Neural cell (in vitro differentiated cells): ENCODE measurements at regions not wholly inside any gene's neighbourhood (a gene's known extent, or its start where the extent isn't known, plus 50 kb on each side); places are given as distances from the start of the nearest gene placed in this dataset.

Source experiments
- H2AFZ ChIP-seq: fragments of 200-600, 300-800 bp; sonication (generic), shearing (Covaris generic); 2 replicates; pipeline ENCODE4 v1.6.0; 2014; ENCODE audit warnings: low read depth, mild to moderate bottlenecking, antibody characterized with exemption, low read length, moderate library complexity
- H3F3A ChIP-seq: fragments of 200-600 bp; shearing (Covaris generic); 2 replicates; pipeline ENCODE4 v1.6.1; 2016; ENCODE audit warnings: mild to moderate bottlenecking, moderate library complexity, mixed read lengths, antibody characterized with exemption, low read length; ENCODE audit not compliant: insufficient read depth, poor library complexity, severe bottlenecking
- H3K27ac ChIP-seq: fragments of 200-600, 300-800 bp; sonication (generic), shearing (Covaris generic); 2 replicates; pipeline ENCODE4 v1.5.1; 2014; ENCODE audit warnings: mild to moderate bottlenecking, low read length, moderate library complexity
- H3K27me3 ChIP-seq: fragments of 300-800, 200-600 bp; sonication (generic), shearing (Covaris generic); 2 replicates; pipeline ENCODE4 v1.6.0; 2014; ENCODE audit warnings: mild to moderate bottlenecking, low read depth, low read length, moderate library complexity; ENCODE audit not compliant: insufficient read depth
- H3K36me3 ChIP-seq: fragments of 300-800, 200-600 bp; sonication (generic), shearing (Covaris generic); 2 replicates; pipeline ENCODE4 v1.5.1; 2014; ENCODE audit warnings: mild to moderate bottlenecking, antibody characterized with exemption, low read length, moderate library complexity; ENCODE audit not compliant: insufficient read depth
- H3K4me2 ChIP-seq: fragments of 300-800, 200-600 bp; sonication (generic), shearing (Covaris generic); 2 replicates; pipeline ENCODE4 v1.6.0; 2014; ENCODE audit warnings: mild to moderate bottlenecking, low read length
- H3K4me3 ChIP-seq: fragments of 300-800, 200-600 bp; sonication (generic), shearing (Covaris generic); 2 replicates; pipeline ENCODE4 v1.5.1; 2014; ENCODE audit warnings: mild to moderate bottlenecking, low read length, moderate library complexity
- H3K79me2 ChIP-seq: fragments of 200-600 bp; shearing (Covaris generic); replicated peaks from 2 replicates; pipeline ENCODE4 v1.6.0; 2014; ENCODE audit warnings: mild to moderate bottlenecking, low read length, moderate library complexity; ENCODE audit not compliant: insufficient read depth
- H3K9ac ChIP-seq: fragments of 300-800, 200-600 bp; sonication (generic), shearing (Covaris generic); 2 replicates; pipeline ENCODE4 v1.6.1; 2016; ENCODE audit warnings: mild to moderate bottlenecking, low read length, mixed read lengths
- H3K9me2 ChIP-seq: fragments of 200-600 bp; shearing (Covaris generic); 2 replicates; pipeline ENCODE4 v1.6.1; 2016; ENCODE audit warnings: mild to moderate bottlenecking, low read length, mixed read lengths; ENCODE audit not compliant: insufficient read depth
- H3K9me3 ChIP-seq: fragments of 200-600, 300-800 bp; sonication (generic), shearing (Covaris generic); 2 replicates; pipeline ENCODE4 v1.6.1; 2016; ENCODE audit warnings: mild to moderate bottlenecking, mixed run types, low read length, moderate library complexity, mixed read lengths
- H4K20me1 ChIP-seq: fragments of 200-600 bp; shearing (Covaris generic); 2 replicates; pipeline ENCODE4 v1.6.1; 2016; ENCODE audit warnings: mild to moderate bottlenecking, mixed run types; ENCODE audit not compliant: insufficient read depth
- EP300 ChIP-seq: fragments of 450-650 bp; conservative IDR thresholded peaks from 2 replicates; pipeline ENCODE4 v1.6.1; 2014; ENCODE audit warnings: antibody characterized with exemption, mild to moderate bottlenecking, moderate library complexity; ENCODE audit not compliant: poor library complexity, severe bottlenecking
- EZH2 ChIP-seq: fragments of 200-600, 300-800 bp; shearing (Covaris generic), sonication (generic); IDR thresholded peaks from 2 replicates; pipeline ENCODE4 v1.6.1; 2014; ENCODE audit warnings: antibody characterized with exemption, low read length, borderline replicate concordance, mild to moderate bottlenecking; ENCODE audit not compliant: insufficient read depth, poor library complexity, severe bottlenecking
- MXI1 ChIP-seq: fragments of 450-650 bp; conservative IDR thresholded peaks from 2 replicates; pipeline ENCODE4 v1.6.1; 2014; ENCODE audit warnings: antibody characterized with exemption, mild to moderate bottlenecking; ENCODE audit not compliant: poor library complexity, severe bottlenecking
- POLR2AphosphoS5 ChIP-seq: IDR thresholded peaks from 2 replicates; pipeline ENCODE4 v1.6.1; 2012
- RAD21 ChIP-seq: fragments of 450-650 bp; conservative IDR thresholded peaks from 2 replicates; pipeline ENCODE4 v1.6.1; 2014; ENCODE audit warnings: antibody characterized with exemption, mild to moderate bottlenecking, moderate library complexity
- SMC3 ChIP-seq: fragments of 450-650 bp; conservative IDR thresholded peaks from 2 replicates; pipeline ENCODE4 v1.6.1; 2014; ENCODE audit warnings: antibody characterized with exemption, mild to moderate bottlenecking, moderate library complexity; ENCODE audit not compliant: poor library complexity
- TAF1 ChIP-seq: IDR thresholded peaks from 2 replicates; pipeline ENCODE4 v1.6.1; 2012; ENCODE audit warnings: low read depth
- TF ChIP-seq, protein P1 (sequence below): IDR thresholded peaks from 2 replicates; pipeline ENCODE4 v1.6.1; 2012; ENCODE audit warnings: borderline replicate concordance
- TF ChIP-seq, protein P2 (sequence below): fragments of 450-650 bp; IDR thresholded peaks from 2 replicates; pipeline ENCODE4 v1.5.1; 2014; ENCODE audit warnings: antibody characterized with exemption, mild to moderate bottlenecking, moderate library complexity; ENCODE audit not compliant: poor library complexity, severe bottlenecking

GRCh38 chr11:45576461-45577215 is 88.8 kb downstream of the CHST1 start:
- Histone ChIP-seq H3K79me2 (no peaks in the 10 kb centered on the region), H3K9me3 (no peaks in the 10 kb centered on the region), H3K9ac (no peak overlapping the region), H3F3A (no peaks in the 10 kb centered on the region), H3K4me3 (no peak overlapping the region), H3K27ac (no peak overlapping the region), H3K9me2 (no peaks in the 10 kb centered on the region), H3K36me3 (no peaks in the 10 kb centered on the region), H4K20me1 (no peaks in the 10 kb centered on the region), H3K4me2 (no peak overlapping the region), H2AFZ (no peak overlapping the region), H3K27me3 (no peaks in the 10 kb centered on the region)
- TF ChIP-seq RAD21 (no peak), POLR2AphosphoS5 (no peak), EP300 (no peak), SMC3 (no peak)
- TF ChIP-seq, protein P1, sequence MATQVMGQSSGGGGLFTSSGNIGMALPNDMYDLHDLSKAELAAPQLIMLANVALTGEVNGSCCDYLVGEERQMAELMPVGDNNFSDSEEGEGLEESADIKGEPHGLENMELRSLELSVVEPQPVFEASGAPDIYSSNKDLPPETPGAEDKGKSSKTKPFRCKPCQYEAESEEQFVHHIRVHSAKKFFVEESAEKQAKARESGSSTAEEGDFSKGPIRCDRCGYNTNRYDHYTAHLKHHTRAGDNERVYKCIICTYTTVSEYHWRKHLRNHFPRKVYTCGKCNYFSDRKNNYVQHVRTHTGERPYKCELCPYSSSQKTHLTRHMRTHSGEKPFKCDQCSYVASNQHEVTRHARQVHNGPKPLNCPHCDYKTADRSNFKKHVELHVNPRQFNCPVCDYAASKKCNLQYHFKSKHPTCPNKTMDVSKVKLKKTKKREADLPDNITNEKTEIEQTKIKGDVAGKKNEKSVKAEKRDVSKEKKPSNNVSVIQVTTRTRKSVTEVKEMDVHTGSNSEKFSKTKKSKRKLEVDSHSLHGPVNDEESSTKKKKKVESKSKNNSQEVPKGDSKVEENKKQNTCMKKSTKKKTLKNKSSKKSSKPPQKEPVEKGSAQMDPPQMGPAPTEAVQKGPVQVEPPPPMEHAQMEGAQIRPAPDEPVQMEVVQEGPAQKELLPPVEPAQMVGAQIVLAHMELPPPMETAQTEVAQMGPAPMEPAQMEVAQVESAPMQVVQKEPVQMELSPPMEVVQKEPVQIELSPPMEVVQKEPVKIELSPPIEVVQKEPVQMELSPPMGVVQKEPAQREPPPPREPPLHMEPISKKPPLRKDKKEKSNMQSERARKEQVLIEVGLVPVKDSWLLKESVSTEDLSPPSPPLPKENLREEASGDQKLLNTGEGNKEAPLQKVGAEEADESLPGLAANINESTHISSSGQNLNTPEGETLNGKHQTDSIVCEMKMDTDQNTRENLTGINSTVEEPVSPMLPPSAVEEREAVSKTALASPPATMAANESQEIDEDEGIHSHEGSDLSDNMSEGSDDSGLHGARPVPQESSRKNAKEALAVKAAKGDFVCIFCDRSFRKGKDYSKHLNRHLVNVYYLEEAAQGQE: no peak

DNA sequence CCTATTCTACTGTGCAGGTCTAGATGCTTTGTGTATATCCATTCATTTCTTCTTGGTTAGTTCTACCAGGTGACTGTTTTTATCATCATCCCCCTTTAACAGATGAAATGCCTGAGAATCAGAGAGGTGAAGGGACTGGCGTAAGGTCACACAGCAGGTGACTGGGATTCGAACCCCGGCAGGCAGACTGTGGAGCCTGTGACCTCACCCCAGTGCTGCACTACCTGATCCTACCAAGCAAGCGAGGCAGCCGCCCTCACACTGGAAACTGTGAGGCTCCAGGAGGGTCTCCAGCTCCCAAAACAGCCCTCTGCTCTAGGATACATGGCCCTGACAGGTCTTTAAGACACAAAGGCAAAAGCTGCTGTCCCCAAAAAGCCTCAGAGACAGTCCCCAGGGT is 91.7 kb downstream of the CHST1 start:
- Histone ChIP-seq H4K20me1 (no peaks in the 10 kb centered on the region), H3K9me3 (no peaks in the 10 kb centered on the region), H2AFZ (no peak overlapping the region), H3K9ac (no peak overlapping the region), H3K4me3 (no peak overlapping the region), H3K27ac (no peak overlapping the region), H3K9me2 (no peaks in the 10 kb centered on the region), H3K36me3 (no peaks in the 10 kb centered on the region), H3K79me2 (no peaks in the 10 kb centered on the region), H3K4me2 (no peak overlapping the region), H3K27me3 (no peaks in the 10 kb centered on the region), H3F3A (no peaks in the 10 kb centered on the region)
- no peak for TF ChIP-seq SMC3
- no peak for TF ChIP-seq RAD21
- TF ChIP-seq MXI1: no peak
- no peak for TF ChIP-seq POLR2AphosphoS5
- TF ChIP-seq TAF1: no peak

- Histone ChIP-seq H3K9me3 (no peaks in the 10 kb centered on the region), H3K9me2 (no peaks in the 10 kb centered on the region), H3K27me3 (no peaks in the 10 kb centered on the region), H3K79me2 (no peaks in the 10 kb centered on the region), H3K4me3 (no peak overlapping the region), H3K27ac (no peak overlapping the region), H3K36me3 (no peaks in the 10 kb centered on the region), H2AFZ (no peak overlapping the region), H4K20me1 (no peaks in the 10 kb centered on the region), H3K9ac (no peak overlapping the region), H3K4me2 (no peak overlapping the region), H3F3A (no peaks in the 10 kb centered on the region)
- TF ChIP-seq EZH2 (no peak), TAF1 (no peak), SMC3 (no peak), EP300 (no peak), RAD21 (no peak), MXI1 (no peak), POLR2AphosphoS5 (no peak)
- TF ChIP-seq, protein P1: no peak
- TF ChIP-seq, protein P2, sequence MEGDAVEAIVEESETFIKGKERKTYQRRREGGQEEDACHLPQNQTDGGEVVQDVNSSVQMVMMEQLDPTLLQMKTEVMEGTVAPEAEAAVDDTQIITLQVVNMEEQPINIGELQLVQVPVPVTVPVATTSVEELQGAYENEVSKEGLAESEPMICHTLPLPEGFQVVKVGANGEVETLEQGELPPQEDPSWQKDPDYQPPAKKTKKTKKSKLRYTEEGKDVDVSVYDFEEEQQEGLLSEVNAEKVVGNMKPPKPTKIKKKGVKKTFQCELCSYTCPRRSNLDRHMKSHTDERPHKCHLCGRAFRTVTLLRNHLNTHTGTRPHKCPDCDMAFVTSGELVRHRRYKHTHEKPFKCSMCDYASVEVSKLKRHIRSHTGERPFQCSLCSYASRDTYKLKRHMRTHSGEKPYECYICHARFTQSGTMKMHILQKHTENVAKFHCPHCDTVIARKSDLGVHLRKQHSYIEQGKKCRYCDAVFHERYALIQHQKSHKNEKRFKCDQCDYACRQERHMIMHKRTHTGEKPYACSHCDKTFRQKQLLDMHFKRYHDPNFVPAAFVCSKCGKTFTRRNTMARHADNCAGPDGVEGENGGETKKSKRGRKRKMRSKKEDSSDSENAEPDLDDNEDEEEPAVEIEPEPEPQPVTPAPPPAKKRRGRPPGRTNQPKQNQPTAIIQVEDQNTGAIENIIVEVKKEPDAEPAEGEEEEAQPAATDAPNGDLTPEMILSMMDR: no peak
Measured at GRCh38 chr11:45572354-45573123, 92.9 kb downstream of the CHST1 start.
